Mesenchymal stem cell (in vitro differentiated cells and primary cell): ENCODE measurements at regions not wholly inside any gene's neighbourhood (a gene's known extent, or its start where the extent isn't known, plus 50 kb on each side); places are given as distances from the start of the nearest gene placed in this dataset.

Source experiments
- DNase-seq: peaks from one replicate; pipeline ENCODE4 v3.0.0-alpha.2; 2013
- H2AFZ ChIP-seq: one replicate; pipeline ENCODE4 v1.6.1; 2013; ENCODE audit warnings: low read depth, mild to moderate bottlenecking, control low read depth, inconsistent platforms, low read length, moderate library complexity
- H2AK5ac ChIP-seq: 2 replicates; pipeline ENCODE4 v1.6.1; 2013; ENCODE audit warnings: low read length, moderate library complexity, mild to moderate bottlenecking, inconsistent platforms; ENCODE audit not compliant: severe bottlenecking
- H2BK120ac ChIP-seq: one replicate; pipeline ENCODE4 v1.6.1; 2013; ENCODE audit warnings: low read depth, mild to moderate bottlenecking, inconsistent platforms, low read length, moderate library complexity
- H2BK12ac ChIP-seq, 2 experiments: one replicate each; pipeline ENCODE4 v1.6.1; 2013; ENCODE audit warnings: inconsistent platforms in 2 of 2, low read length in 2 of 2, mild to moderate bottlenecking in 2 of 2, moderate library complexity in 2 of 2, control low read depth in 1 of 2
- H2BK15ac ChIP-seq: one replicate; pipeline ENCODE4 v1.6.1; 2013; ENCODE audit warnings: mild to moderate bottlenecking, low read depth, inconsistent platforms; ENCODE audit not compliant: poor library complexity, severe bottlenecking
- H2BK5ac ChIP-seq: 2 replicates; pipeline ENCODE4 v1.6.1; 2013; ENCODE audit warnings: low read depth, mild to moderate bottlenecking, low read length, control low read depth, inconsistent platforms; ENCODE audit not compliant: poor library complexity, severe bottlenecking
- H3K14ac ChIP-seq, 2 experiments: one replicate each; pipeline ENCODE4 v1.6.1; 2013; ENCODE audit warnings: inconsistent platforms in 2 of 2, low read length in 2 of 2, control low read depth in 1 of 2, mild to moderate bottlenecking in 1 of 2, moderate library complexity in 1 of 2
- H3K18ac ChIP-seq, 2 experiments: one replicate each; pipeline ENCODE4 v1.6.1; 2013; ENCODE audit warnings: inconsistent platforms in 2 of 2, low read length in 2 of 2, control low read depth in 1 of 2, low read depth in 1 of 2, mild to moderate bottlenecking in 1 of 2
- H3K23ac ChIP-seq, 2 experiments: one replicate each; pipeline ENCODE4 v1.6.1; 2013; ENCODE audit warnings: inconsistent platforms in 2 of 2, low read length in 2 of 2, mild to moderate bottlenecking in 2 of 2, moderate library complexity in 2 of 2, control low read depth in 1 of 2
- H3K27ac ChIP-seq: 2 replicates; pipeline ENCODE4 v1.5.1; 2013; ENCODE audit warnings: mild to moderate bottlenecking, moderate library complexity, low read length, control low read depth, inconsistent platforms; ENCODE audit not compliant: poor library complexity, severe bottlenecking
- H3K27me3 ChIP-seq, 2 experiments: 2 replicates each; pipeline versions ENCODE4 v1.6.1 to v1.7.0; 2013; ENCODE audit warnings: low read length in 2 of 2, mild to moderate bottlenecking in 2 of 2, moderate library complexity in 2 of 2, control low read depth in 1 of 2, inconsistent platforms in 1 of 2; ENCODE audit not compliant: control insufficient read depth in 1 of 2, insufficient read depth in 1 of 2
- H3K36me3 ChIP-seq, 2 experiments: 2 replicates each; pipeline versions ENCODE4 v1.6.1 to v1.7.0; 2013; ENCODE audit warnings: low read length in 2 of 2, control low read depth in 1 of 2, inconsistent platforms in 1 of 2, low read depth in 1 of 2, mild to moderate bottlenecking in 1 of 2; ENCODE audit not compliant: insufficient read depth in 2 of 2, control insufficient read depth in 1 of 2
- H3K4ac ChIP-seq, 2 experiments: one replicate each; pipeline ENCODE4 v1.6.1; 2013; ENCODE audit warnings: inconsistent platforms in 2 of 2, low read length in 2 of 2, mild to moderate bottlenecking in 2 of 2, moderate library complexity in 2 of 2, control low read depth in 1 of 2, low read depth in 1 of 2
- H3K4me1 ChIP-seq: 2 replicates; pipeline ENCODE4 v1.6.1; 2013; ENCODE audit warnings: low read depth, low read length, control low read depth; ENCODE audit not compliant: control insufficient read depth, insufficient read depth
- H3K4me2 ChIP-seq: 2 replicates; pipeline ENCODE4 v1.6.1; 2013; ENCODE audit warnings: low read length, mild to moderate bottlenecking, inconsistent platforms; ENCODE audit not compliant: poor library complexity, severe bottlenecking
- H3K4me3 ChIP-seq, 2 experiments: 2 replicates each; pipeline versions ENCODE4 v1.5.1 to v1.7.0; 2013; ENCODE audit warnings: low read length in 2 of 2, mild to moderate bottlenecking in 2 of 2, control low read depth in 1 of 2, low read depth in 1 of 2; ENCODE audit not compliant: insufficient read depth in 1 of 2
- H3K79me1 ChIP-seq: replicated peaks from 2 replicates; pipeline ENCODE4 v1.6.1; 2013; ENCODE audit warnings: mild to moderate bottlenecking, control low read depth, low read length, inconsistent platforms; ENCODE audit not compliant: poor library complexity, severe bottlenecking
- H3K9ac ChIP-seq: 2 replicates; pipeline ENCODE4 v1.7.0; 2013; ENCODE audit warnings: mild to moderate bottlenecking, low read length, moderate library complexity
- H3K9me3 ChIP-seq: 2 replicates; pipeline ENCODE4 v1.7.0; 2013; ENCODE audit warnings: mild to moderate bottlenecking, low read length; ENCODE audit not compliant: control insufficient read depth
- H4K8ac ChIP-seq: one replicate; pipeline ENCODE4 v1.6.1; 2013; ENCODE audit warnings: inconsistent platforms, mild to moderate bottlenecking, low read length, moderate library complexity
- H4K91ac ChIP-seq: one replicate; pipeline ENCODE4 v1.6.1; 2013; ENCODE audit warnings: mild to moderate bottlenecking, low read length, inconsistent platforms
- WGBS: methylation state at CpG from one replicate; pipeline ENCODE4 v1.1.7; 2013; ENCODE audit warnings: mixed read lengths; 5-methylcytosine and 5-hydroxymethylcytosine counted together

GRCh38 chr10:47109906-47110305 lies 190.1 kb upstream of the GDF10 start:
- Histone ChIP-seq H3K23ac (no peak overlapping the region), H3K27me3 (peaks cover 3 to 11% of the 10 kb centered on the region in 2 experiments), H4K8ac (no peak overlapping the region), H2BK120ac (no peak overlapping the region), H2AK5ac (no peak overlapping the region), H3K4me2 (no peak overlapping the region), H3K4me1 (no peaks in the 10 kb centered on the region), H3K36me3 (no peaks in the 10 kb centered on the region), H2BK12ac (no peak overlapping the region), H2BK15ac (no peak overlapping the region), H3K9me3 (no peaks in the 10 kb centered on the region), H3K4me3 (no peak overlapping the region), H2AFZ (no peak overlapping the region), H3K79me1 (no peaks in the 10 kb centered on the region), H3K9ac (no peak overlapping the region), H3K4ac (no peak overlapping the region), H4K91ac (no peak overlapping the region), H3K18ac (no peak overlapping the region), H2BK5ac (no peak overlapping the region), H3K14ac (no peak overlapping the region), H3K27ac (no peak overlapping the region)
- 33% methylated on average over 1 of the region's 2 CpGs for WGBS
- no peak for DNase-seq

- Histone ChIP-seq H3K14ac (no peak overlapping the region), H3K4ac (no peak overlapping the region), H3K18ac (no peak overlapping the region), H3K4me1 (no peaks in the 10 kb centered on the region), H2AFZ (no peak overlapping the region), H3K9ac (no peak overlapping the region), H3K23ac (no peak overlapping the region), H3K27ac (no peak overlapping the region), H3K79me1 (no peaks in the 10 kb centered on the region), H3K36me3 (no peaks in the 10 kb centered on the region), H3K4me2 (no peak overlapping the region), H4K91ac (no peak overlapping the region), H2BK5ac (no peak overlapping the region), H3K27me3 (peaks cover 3 to 15% of the 10 kb centered on the region in 2 experiments), H2BK12ac (no peak overlapping the region), H3K4me3 (no peak overlapping the region), H2BK15ac (no peak overlapping the region), H2AK5ac (no peak overlapping the region), H3K9me3 (no peaks in the 10 kb centered on the region), H4K8ac (no peak overlapping the region), H2BK120ac (no peak overlapping the region)
- no peak for DNase-seq
- WGBS, result 53% methylated on average over 5 of the region's 5 CpGs
Measured at GRCh38 chr10:47111329-47111862, 188.6 kb upstream of the GDF10 start.

GRCh38 chr10:47112612-47113011 lies 187.4 kb upstream of the GDF10 start:
- Histone ChIP-seq H2BK120ac (no peak overlapping the region), H3K27me3 (peaks cover 3 to 15% of the 10 kb centered on the region in 2 experiments), H2AFZ (no peak overlapping the region), H2BK12ac (no peak overlapping the region), H3K4me2 (no peak overlapping the region), H3K4ac (no peak overlapping the region), H3K14ac (no peak overlapping the region), H3K36me3 (no peaks in the 10 kb centered on the region), H3K23ac (no peak overlapping the region), H3K27ac (no peak overlapping the region), H3K18ac (no peak overlapping the region), H3K4me3 (no peak overlapping the region), H2BK5ac (no peak overlapping the region), H3K4me1 (no peaks in the 10 kb centered on the region), H4K91ac (no peak overlapping the region), H3K9ac (no peak overlapping the region), H2BK15ac (no peak overlapping the region), H2AK5ac (no peak overlapping the region), H4K8ac (no peak overlapping the region), H3K9me3 (no peaks in the 10 kb centered on the region), H3K79me1 (no peaks in the 10 kb centered on the region)
- no peak for DNase-seq
- 61% methylated on average over 4 of the region's 4 CpGs for WGBS

GRCh38 chr10:47113907-47114500 lies 186.0 kb upstream of the GDF10 start:
- Histone ChIP-seq H4K8ac (no peak overlapping the region), H3K36me3 (no peaks in the 10 kb centered on the region), H2BK15ac (no peak overlapping the region), H2BK120ac (no peak overlapping the region), H4K91ac (no peak overlapping the region), H3K27ac (no peak overlapping the region), H3K14ac (no peak overlapping the region), H2AFZ (no peak overlapping the region), H3K9me3 (no peaks in the 10 kb centered on the region), H3K18ac (no peak overlapping the region), H3K4ac (no peak overlapping the region), H2BK12ac (no peak overlapping the region), H3K79me1 (no peaks in the 10 kb centered on the region), H3K27me3 (peaks cover 3 to 20% of the 10 kb centered on the region in 2 experiments), H3K4me2 (no peak overlapping the region), H3K9ac (no peak overlapping the region), H3K23ac (no peak overlapping the region), H3K4me1 (no peaks in the 10 kb centered on the region), H2AK5ac (no peak overlapping the region), H2BK5ac (no peak overlapping the region), H3K4me3 (no peak overlapping the region)
- WGBS, result 75% methylated on average over 3 of the region's 4 CpGs
- no peak for DNase-seq
